ENCODE measurements at regions not wholly inside any gene's neighbourhood (a gene's known extent, or its start where the extent isn't known, plus 50 kb on each side); places are given as distances from the start of the nearest gene placed in this dataset.

DNA sequence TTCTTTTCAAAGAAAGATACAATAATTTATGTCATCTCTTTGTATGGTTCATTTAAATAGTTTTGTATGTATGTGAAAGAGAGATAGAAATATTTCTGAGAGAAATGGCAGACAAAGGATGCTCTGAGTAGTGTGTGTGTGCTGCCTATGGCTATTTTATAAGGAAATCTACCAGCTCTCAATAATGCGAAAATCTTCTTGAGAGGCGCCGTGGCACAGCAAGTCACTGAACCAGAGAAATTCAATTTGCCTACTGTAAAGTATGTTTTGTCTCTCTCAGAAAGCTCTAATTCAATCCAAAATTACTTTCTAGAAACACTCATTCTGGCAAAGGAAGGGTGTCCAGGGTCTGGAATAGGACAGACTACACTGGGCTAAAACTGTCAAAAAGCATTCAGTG is 1981.1 kb downstream of the EFNA5 start:
- no peak for TF ChIP-seq CTCF (tag by site-specific recombination; IDR thresholded peaks at IDR 0.05)
- TF ChIP-seq ZNF660 (tag by site-specific recombination; IDR thresholded peaks at IDR 0.05) = no peak
- no peak for TF ChIP-seq ZNF76 (tag by site-specific recombination; IDR thresholded peaks at IDR 0.05; ENCODE audit: borderline replicate concordance, low read depth)
- TF ChIP-seq ZNF830 (tag by site-specific recombination; IDR thresholded peaks at IDR 0.05; ENCODE audit: low read depth) = no peak
- no peak for TF ChIP-seq BCL11B (tag by site-specific recombination; IDR thresholded peaks at IDR 0.05; ENCODE audit: low read depth)

Data from HEK293 (cell line).